Naive thymus-derived CD4-positive, alpha-beta T cell (primary cell): ENCODE measurements at regions not wholly inside any gene's neighbourhood (a gene's known extent, or its start where the extent isn't known, plus 50 kb on each side); places are given as distances from the start of the nearest gene placed in this dataset.

ENCODE experiments used
- ATAC-seq: fragments of 150-1000 bp; cut with Tn5 transposase; 2 replicates; pipeline ENCODE4 v1.10.0; 2021; ENCODE audit warnings: mild to moderate bottlenecking, moderate library complexity
- CTCF ChIA-PET: fragments of 350-600 bp; sonication (Branson Sonifier 250); formaldehyde crosslinking; loops from one replicate; lab custom pipeline; 2021; ENCODE audit warnings: antibody characterized with exemption; lab: Charles Lee
- POLR2A ChIA-PET: fragments of 350-600 bp; sonication (Branson Sonifier 250); formaldehyde crosslinking; loops from one replicate; lab custom pipeline; 2021; ENCODE audit warnings: antibody characterized with exemption, inconsistent platforms; lab: Charles Lee
- DNase-seq, 9 donors: peaks; one replicate each; pipeline versions ENCODE4 v3.0.0 to v3.0.0-alpha.2; 2020 to 2022; ENCODE audit warnings: mixed read lengths in 1 of 9
- H3K27ac ChIP-seq: one replicate; pipeline ENCODE4 v1.7.0; 2013; ENCODE audit warnings: mild to moderate bottlenecking, low read depth, low read length, moderate library complexity
- H3K27me3 ChIP-seq, 2 donors: one replicate each; pipeline ENCODE4 v1.7.0; 2013; ENCODE audit warnings: low read length in 2 of 2, mild to moderate bottlenecking in 2 of 2, moderate library complexity in 2 of 2; ENCODE audit not compliant: control insufficient read depth in 2 of 2, insufficient read depth in 2 of 2
- H3K36me3 ChIP-seq, 3 experiments: 1 replicate in 2 of 3; 2 replicates in 1 of 3; pipeline ENCODE4 v1.7.0; 2013; ENCODE audit warnings: low read length in 3 of 3, mild to moderate bottlenecking in 3 of 3, moderate library complexity in 1 of 3; ENCODE audit not compliant: insufficient read depth in 3 of 3, control insufficient read depth in 2 of 3
- H3K4me1 ChIP-seq, 2 donors: one replicate each; pipeline ENCODE4 v1.7.0; 2013; ENCODE audit warnings: low read length in 2 of 2, mild to moderate bottlenecking in 2 of 2, moderate library complexity in 1 of 2; ENCODE audit not compliant: control insufficient read depth in 2 of 2, insufficient read depth in 2 of 2
- H3K4me3 ChIP-seq: 2 replicates; pipeline ENCODE4 v1.7.0; 2013; ENCODE audit warnings: mild to moderate bottlenecking, low read length
- H3K9me3 ChIP-seq, 3 experiments: 1 replicate in 2 of 3; 2 replicates in 1 of 3; pipeline ENCODE4 v1.7.0; 2013; ENCODE audit warnings: low read length in 3 of 3; ENCODE audit not compliant: control insufficient read depth in 2 of 3
- H3K27ac Mint-ChIP-seq, 9 donors: one replicate each; pipeline ENCODE4 v1.8.0; 2020 to 2022; ENCODE audit warnings: mixed read lengths in 9 of 9, mild to moderate bottlenecking in 8 of 9, moderate library complexity in 5 of 9, inconsistent platforms in 2 of 9
- H3K27me3 Mint-ChIP-seq, 5 donors: one replicate each; pipeline ENCODE4 v1.8.0; 2021 to 2022; ENCODE audit warnings: mixed read lengths in 5 of 5, mild to moderate bottlenecking in 1 of 5
- H3K36me3 Mint-ChIP-seq, 5 donors: one replicate each; pipeline ENCODE4 v1.8.0; 2020 to 2022; ENCODE audit warnings: mixed read lengths in 5 of 5, mild to moderate bottlenecking in 3 of 5, inconsistent platforms in 1 of 5
- H3K4me1 Mint-ChIP-seq, 7 donors: one replicate each; pipeline ENCODE4 v1.8.0; 2020 to 2022; ENCODE audit warnings: mixed read lengths in 7 of 7, mild to moderate bottlenecking in 3 of 7, inconsistent platforms in 1 of 7
- H3K4me3 Mint-ChIP-seq, 10 donors: one replicate each; pipeline ENCODE4 v1.8.0; 2020 to 2022; ENCODE audit warnings: mild to moderate bottlenecking in 10 of 10, mixed read lengths in 10 of 10, moderate library complexity in 6 of 10, inconsistent platforms in 2 of 10
- H3K9me3 Mint-ChIP-seq, 11 donors: one replicate each; pipeline ENCODE4 v1.8.0; 2020 to 2022; ENCODE audit warnings: mixed read lengths in 11 of 11, mild to moderate bottlenecking in 4 of 11, inconsistent platforms in 1 of 11, moderate library complexity in 1 of 11
- intact Hi-C, 2 donors: fragments of 100-400 bp; cut with micrococcal nuclease; formaldehyde crosslinking; loops; one replicate each; pipeline ENCODE4 v1.15.1; 2023

GRCh38 chr19:31666126-31666525 lies 316.9 kb upstream of the TSHZ3 start:
- H3K4me3 ChIP-seq, result no peak overlapping the region
- no peaks in the 10 kb centered on the region for H3K4me1 ChIP-seq
- peaks cover 0 to 7% (median 0%) of the 10 kb centered on the region in 11 donors for H3K9me3 Mint-ChIP-seq
- DNase-seq (no peak), ATAC-seq (no peak)
- H3K36me3 Mint-ChIP-seq, result no peaks in the 10 kb centered on the region
- no peak overlapping the region for H3K27ac ChIP-seq
- H3K27me3 Mint-ChIP-seq, result peaks cover 0 to 7% (median 4%) of the 10 kb centered on the region in 5 donors
- H3K27me3 ChIP-seq, result no peaks in the 10 kb centered on the region
- H3K9me3 ChIP-seq, result no peaks in the 10 kb centered on the region
- H3K4me1 Mint-ChIP-seq, result no peaks in the 10 kb centered on the region
- POLR2A ChIA-PET, result no interaction called here
- CTCF ChIA-PET, result no interaction called here
- H3K27ac Mint-ChIP-seq, result no peak overlapping the region
- no peak overlapping the region for H3K4me3 Mint-ChIP-seq
- H3K36me3 ChIP-seq, result no peaks in the 10 kb centered on the region
- intact Hi-C loops, result no loop called here

GRCh38 chr19:31667106-31667505 lies 317.9 kb upstream of the TSHZ3 start:
- H3K9me3 ChIP-seq, result no peaks in the 10 kb centered on the region
- peaks cover 0 to 7% (median 0%) of the 10 kb centered on the region in 11 donors for H3K9me3 Mint-ChIP-seq

GRCh38 chr19:31668921-31669320 lies 319.7 kb upstream of the TSHZ3 start:
- Mint-ChIP-seq H3K4me1 (peaks cover 0 to 1% (median 0%) of the 10 kb centered on the region in 7 donors), H3K27ac (no peak overlapping the region), H3K9me3 (peaks cover 0 to 10% (median 0%) of the 10 kb centered on the region in 11 donors), H3K36me3 (no peaks in the 10 kb centered on the region), H3K27me3 (peaks cover 0 to 10% (median 6%) of the 10 kb centered on the region in 5 donors), H3K4me3 (no peak overlapping the region)
- H3K27ac ChIP-seq, result no peak overlapping the region
- H3K4me1 ChIP-seq, result no peaks in the 10 kb centered on the region
- POLR2A ChIA-PET, result no interaction called here
- CTCF ChIA-PET, result no interaction called here
- H3K9me3 ChIP-seq, result no peaks in the 10 kb centered on the region
- intact Hi-C loops, result no loop called here
- no peaks in the 10 kb centered on the region for H3K36me3 ChIP-seq
- H3K4me3 ChIP-seq, result no peak overlapping the region
- no peaks in the 10 kb centered on the region for H3K27me3 ChIP-seq
- ATAC-seq (no peak), DNase-seq (no peak)

More at GRCh38 chr19:31667106-31667505, 317.9 kb upstream of the TSHZ3 start:
- Histone ChIP-seq H3K4me1 (no peaks in the 10 kb centered on the region), H3K36me3 (no peaks in the 10 kb centered on the region), H3K4me3 (no peak overlapping the region), H3K27me3 (no peaks in the 10 kb centered on the region), H3K27ac (no peak overlapping the region)
- DNase-seq (no peak), ATAC-seq (no peak)
- no peak overlapping the region for H3K27ac Mint-ChIP-seq
- no peaks in the 10 kb centered on the region for H3K4me1 Mint-ChIP-seq
- H3K36me3 Mint-ChIP-seq, result no peaks in the 10 kb centered on the region
- H3K27me3 Mint-ChIP-seq, result peaks cover 0 to 7% (median 4%) of the 10 kb centered on the region in 5 donors
- ChIA-PET POLR2A (no interaction called here), CTCF (no interaction called here)
- intact Hi-C loops, result no loop called here
- no peak overlapping the region for H3K4me3 Mint-ChIP-seq

GRCh38 chr19:31670931-31671330 lies 321.7 kb upstream of the TSHZ3 start:
- DNase-seq (no peak), ATAC-seq (no peak)
- H3K9me3 ChIP-seq, result no peaks in the 10 kb centered on the region
- Mint-ChIP-seq H3K4me3 (no peak overlapping the region), H3K36me3 (no peaks in the 10 kb centered on the region), H3K9me3 (peaks cover 0 to 10% (median 0%) of the 10 kb centered on the region in 11 donors), H3K4me1 (peaks cover 0 to 1% (median 0%) of the 10 kb centered on the region in 7 donors), H3K27me3 (peaks cover 0 to 10% (median 6%) of the 10 kb centered on the region in 5 donors), H3K27ac (no peak overlapping the region)
- intact Hi-C loops, result no loop called here
- CTCF ChIA-PET, result no interaction called here
- no peak overlapping the region for H3K27ac ChIP-seq
- H3K4me3 ChIP-seq, result no peak overlapping the region
- no peaks in the 10 kb centered on the region for H3K27me3 ChIP-seq
- POLR2A ChIA-PET, result no interaction called here
- H3K4me1 ChIP-seq, result no peaks in the 10 kb centered on the region
- H3K36me3 ChIP-seq, result no peaks in the 10 kb centered on the region

GRCh38 chr19:31671411-31672035 lies 322.3 kb upstream of the TSHZ3 start:
- ATAC-seq, result no peak
- DNase-seq, result no peak
- Histone ChIP-seq H3K27ac (no peak overlapping the region), H3K4me1 (no peaks in the 10 kb centered on the region), H3K9me3 (no peaks in the 10 kb centered on the region), H3K36me3 (no peaks in the 10 kb centered on the region), H3K27me3 (no peaks in the 10 kb centered on the region), H3K4me3 (no peak overlapping the region)
- peaks cover 0 to 8% (median 0%) of the 10 kb centered on the region in 11 donors for H3K9me3 Mint-ChIP-seq
- peaks cover 0 to 10% (median 6%) of the 10 kb centered on the region in 5 donors for H3K27me3 Mint-ChIP-seq
- no peak overlapping the region for H3K27ac Mint-ChIP-seq
- POLR2A ChIA-PET, result no interaction called here
- intact Hi-C loops, result no loop called here
- CTCF ChIA-PET, result no interaction called here
- H3K4me1 Mint-ChIP-seq, result peaks cover 0 to 1% (median 0%) of the 10 kb centered on the region in 7 donors
- no peak overlapping the region for H3K4me3 Mint-ChIP-seq
- H3K36me3 Mint-ChIP-seq, result no peaks in the 10 kb centered on the region

- H3K4me1 Mint-ChIP-seq, result peaks cover 0 to 2% (median 0%) of the 10 kb centered on the region in 7 donors
- Histone ChIP-seq H3K4me3 (no peak overlapping the region), H3K36me3 (no peaks in the 10 kb centered on the region), H3K27ac (no peak overlapping the region), H3K9me3 (no peaks in the 10 kb centered on the region), H3K4me1 (no peaks in the 10 kb centered on the region), H3K27me3 (no peaks in the 10 kb centered on the region)
- peaks cover 0 to 9% (median 0%) of the 10 kb centered on the region in 11 donors for H3K9me3 Mint-ChIP-seq
- no peak for DNase-seq
- POLR2A ChIA-PET, result no interaction called here
- H3K4me3 Mint-ChIP-seq, result no peak overlapping the region
- H3K27me3 Mint-ChIP-seq, result peaks cover 0 to 7% (median 6%) of the 10 kb centered on the region in 5 donors
- intact Hi-C loops, result no loop called here
- H3K36me3 Mint-ChIP-seq, result no peaks in the 10 kb centered on the region
- ATAC-seq, result no peak
- CTCF ChIA-PET, result no interaction called here
- no peak overlapping the region for H3K27ac Mint-ChIP-seq
Measured at GRCh38 chr19:31674503-31675192, 325.4 kb upstream of the TSHZ3 start.
